GM12865 (cell line): ENCODE measurements at regions not wholly inside any gene's neighbourhood (a gene's known extent, or its start where the extent isn't known, plus 50 kb on each side); places are given as distances from the start of the nearest gene placed in this dataset.

ENCODE experiments used
- DNase-seq: peaks from one replicate; pipeline ENCODE4 v3.0.0; 2010; ENCODE audit warnings: low read depth
- H3K4me3 ChIP-seq: 2 replicates; pipeline ENCODE4 v1.5.1; 2011; ENCODE audit warnings: mild to moderate bottlenecking, low read depth, low read length, control low read depth
- CTCF ChIP-seq: IDR thresholded peaks from 2 replicates; pipeline ENCODE4 v1.5.1; 2011; ENCODE audit warnings: low read length, control low read depth, low read depth, inconsistent platforms; ENCODE audit not compliant: insufficient read depth; ENCODE audit errors: missing control alignments

- no peak overlapping the region for H3K4me3 ChIP-seq
- no peak for TF ChIP-seq CTCF
- DNase-seq, result no peak
Measured at GRCh38 chr2:121828281-121828731, 72.9 kb downstream of the TSN start.

GRCh38 chr2:121830809-121831208, 75.4 kb downstream of the TSN start:
- no peak overlapping the region for H3K4me3 ChIP-seq
- TF ChIP-seq CTCF, result no peak
- DNase-seq, result no peak

GRCh38 chr2:121831841-121832240, 76.4 kb downstream of the TSN start:
- no peak for DNase-seq
- TF ChIP-seq CTCF, result no peak
- no peak overlapping the region for H3K4me3 ChIP-seq

- TF ChIP-seq CTCF, result no peak
- H3K4me3 ChIP-seq, result no peak overlapping the region
- no peak for DNase-seq
Measured at GRCh38 chr2:121832412-121833357, 77.2 kb downstream of the TSN start.

GRCh38 chr2:121833358-121833723, 77.9 kb downstream of the TSN start:
- H3K4me3 ChIP-seq, result no peak overlapping the region
- no peak for DNase-seq
- TF ChIP-seq CTCF, result no peak

- no peak for TF ChIP-seq CTCF
- DNase-seq, result no peak
- H3K4me3 ChIP-seq, result no peak overlapping the region
Measured at GRCh38 chr2:121836611-121837010, 81.2 kb downstream of the TSN start.

GRCh38 chr2:121837591-121837990, 82.1 kb downstream of the TSN start:
- H3K4me3 ChIP-seq, result no peak overlapping the region
- no peak for TF ChIP-seq CTCF
- no peak for DNase-seq
